DMS153 treated with DMSO at 0.1 percent for 48 hours (cell line): ENCODE measurements at regions not wholly inside any gene's neighbourhood (a gene's known extent, or its start where the extent isn't known, plus 50 kb on each side); places are given as distances from the start of the nearest gene placed in this dataset.
"Not testable (repeated sequence)": the region's sequence is repeated elsewhere in the genome, so short reads cannot be mapped to it uniquely, and the experiment has no call there.

Source experiments
- DNase-seq: peaks from one replicate; lab custom pipeline; 2025; ENCODE audit not compliant: unreplicated experiment; lab: John Stamatoyannopoulos, UW

DNA sequence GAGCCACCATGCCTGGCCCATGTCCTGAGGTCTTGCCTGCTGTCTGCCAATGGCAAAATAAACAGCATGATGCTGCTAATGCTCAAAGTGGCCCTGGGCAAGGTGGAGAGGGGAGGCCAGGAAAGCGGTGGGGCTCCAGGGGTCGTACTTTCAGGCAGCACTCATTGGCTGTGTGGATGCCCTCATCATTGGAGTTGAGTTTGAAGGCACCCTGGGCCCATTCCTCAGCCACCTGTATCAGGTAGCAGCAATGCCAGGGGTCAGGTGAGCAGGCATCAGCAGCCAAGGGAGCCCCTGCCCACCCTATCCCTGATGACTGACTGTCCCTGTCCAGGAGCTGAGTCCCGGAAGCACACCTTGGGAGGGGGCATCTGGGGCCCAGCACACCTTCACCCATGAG, 902.5 kb upstream of the ZNF722 start:
- DNase-seq, result no peak

DNA sequence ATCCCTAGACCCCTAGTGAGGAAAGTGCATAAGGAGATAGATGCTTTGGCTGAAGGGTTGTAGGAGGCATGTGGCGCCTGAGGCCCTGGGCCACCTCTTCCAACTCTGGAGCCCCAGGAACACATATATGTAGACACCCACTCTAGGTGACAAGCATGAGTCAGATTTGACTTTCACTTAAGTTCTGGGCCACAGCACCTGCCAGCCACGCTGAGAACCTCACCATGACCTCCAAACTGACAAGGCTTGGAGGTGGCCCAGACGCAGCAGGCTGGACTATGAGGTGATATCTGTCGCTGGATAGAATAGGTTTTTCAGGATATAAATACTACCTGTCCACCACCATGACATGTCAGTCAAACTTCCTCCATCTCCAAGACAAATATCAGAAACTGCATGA, 894.0 kb upstream of the ZNF722 start:
- no peak for DNase-seq

DNA sequence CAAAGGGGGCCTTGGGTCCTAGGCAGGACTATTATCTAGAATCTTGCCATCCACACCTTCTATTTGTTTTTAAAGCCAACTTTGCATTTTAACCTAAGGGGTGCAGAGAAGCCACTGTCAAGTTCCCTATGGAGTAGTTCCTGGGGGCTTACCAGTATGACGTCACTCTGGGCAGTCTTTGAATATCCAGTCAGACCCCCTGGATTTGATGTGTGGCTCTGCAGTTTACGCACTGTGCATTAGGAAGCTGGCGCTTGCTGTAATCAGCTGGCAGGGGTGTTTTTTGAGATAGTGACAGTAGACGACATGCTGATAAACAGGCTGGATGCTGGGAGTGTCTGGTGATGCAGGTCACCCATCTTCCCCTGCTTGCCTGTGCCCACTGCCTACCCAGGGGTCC, 892.7 kb upstream of the ZNF722 start:
- no peak for DNase-seq

DNA sequence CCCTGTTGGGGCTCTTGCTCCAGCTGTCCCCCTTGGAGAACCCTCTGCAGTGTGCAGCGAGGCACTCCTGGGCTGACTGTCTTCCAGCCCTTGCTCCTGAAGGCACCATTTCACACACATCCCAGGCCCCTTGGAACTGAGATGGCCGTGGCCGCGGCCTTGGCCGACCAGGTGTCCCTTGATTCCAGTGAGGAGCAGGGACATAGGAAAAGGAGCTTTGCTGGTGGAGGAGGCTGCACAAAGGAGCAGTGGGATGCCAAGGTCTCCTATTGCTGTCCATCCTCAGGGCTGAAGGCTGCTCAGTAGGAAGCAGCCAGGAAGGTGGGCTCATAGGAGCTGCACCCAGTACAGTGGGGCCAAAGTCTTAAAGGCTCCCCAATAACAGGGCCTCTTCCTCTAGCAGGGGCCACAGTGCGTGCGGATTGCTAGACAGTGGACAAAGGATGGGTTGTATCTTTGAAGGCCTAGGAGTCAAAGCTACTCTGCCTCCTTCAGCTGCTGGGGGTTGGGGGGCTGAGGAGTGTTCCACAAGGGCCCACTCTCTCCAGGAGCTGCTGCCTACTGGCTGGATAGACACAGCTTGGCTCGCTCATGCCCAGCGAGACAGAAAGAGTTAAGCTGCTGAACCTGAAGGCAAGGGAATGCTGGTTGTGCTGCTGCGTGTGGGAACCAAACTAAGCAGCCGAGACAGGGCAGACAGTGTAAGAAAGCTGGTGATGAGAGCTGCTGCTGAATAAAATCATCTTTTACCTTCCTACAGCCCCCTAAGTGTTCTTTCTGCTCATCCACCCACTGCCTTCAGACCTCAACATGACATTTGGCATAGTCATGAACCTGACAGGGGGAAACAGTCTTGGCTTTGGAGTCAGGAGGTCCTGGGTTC, 891.9 kb upstream of the ZNF722 start:
- no peak for DNase-seq

DNA sequence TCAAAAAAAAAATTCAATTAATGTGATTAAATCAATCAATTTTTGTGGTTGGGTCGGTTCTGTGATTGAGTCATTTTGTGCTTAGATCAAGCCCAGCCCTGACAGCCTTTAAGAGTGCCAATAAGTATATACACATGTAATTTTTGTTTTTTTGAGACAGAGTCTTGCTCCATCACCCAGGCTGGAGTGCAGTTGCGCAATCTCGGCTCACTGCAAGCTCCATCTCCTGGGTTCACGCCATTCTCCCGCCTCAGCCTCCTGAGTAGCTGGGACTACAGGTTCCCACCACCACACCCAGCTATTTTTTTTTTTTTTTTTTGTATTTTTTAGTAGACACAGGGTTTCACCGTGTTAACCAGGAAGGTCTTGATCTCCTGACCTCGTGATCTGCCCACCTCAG, 887.1 kb upstream of the ZNF722 start:
- DNase-seq, result not testable (repeated sequence)

DNA sequence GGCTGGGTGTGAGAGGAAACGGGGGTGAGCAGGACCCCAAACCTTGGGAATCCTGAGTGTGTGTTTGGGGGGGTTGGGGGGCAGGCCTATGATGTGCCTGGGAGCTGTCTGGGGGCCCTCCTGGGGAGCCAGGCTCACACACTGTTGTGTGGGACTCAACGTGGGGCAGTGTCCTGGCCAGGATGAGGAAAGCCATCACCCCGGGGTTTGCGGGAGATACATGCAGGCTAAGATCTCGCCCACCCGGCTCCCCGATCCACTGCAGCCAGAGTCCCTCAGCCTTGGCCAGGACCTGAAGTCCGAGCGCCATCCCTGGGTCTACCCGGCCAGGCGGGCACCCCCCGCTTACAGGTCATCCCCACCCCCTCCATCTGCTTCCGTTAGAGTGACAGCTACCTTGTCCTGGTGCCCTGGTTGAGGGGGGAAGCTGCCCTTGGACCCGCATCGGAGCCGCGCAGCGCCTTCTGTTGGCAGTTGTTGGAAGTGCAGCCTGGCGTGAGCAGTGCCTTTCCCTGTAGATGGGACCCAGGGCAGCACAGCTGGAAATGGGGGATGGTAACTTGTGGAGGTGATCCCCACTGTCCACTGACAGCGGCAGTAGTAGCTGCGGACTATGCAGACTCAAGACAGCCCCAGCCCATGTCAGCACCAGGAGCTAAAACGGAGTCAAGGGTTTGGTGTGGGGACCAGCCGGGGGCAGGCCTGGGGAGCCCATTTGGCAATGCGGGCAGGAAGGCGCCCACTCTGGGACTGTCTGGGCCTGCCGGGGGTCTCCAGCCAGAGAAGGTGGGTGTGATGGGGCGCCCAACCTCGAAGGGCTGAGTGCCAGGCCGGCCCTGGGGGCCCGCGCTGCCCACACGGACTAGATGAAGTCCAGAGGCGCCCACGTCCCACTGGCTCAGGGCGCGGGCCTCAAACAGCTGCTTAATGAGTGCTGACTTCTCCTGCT, 885.6 kb upstream of the ZNF722 start:
- no peak for DNase-seq

DNA sequence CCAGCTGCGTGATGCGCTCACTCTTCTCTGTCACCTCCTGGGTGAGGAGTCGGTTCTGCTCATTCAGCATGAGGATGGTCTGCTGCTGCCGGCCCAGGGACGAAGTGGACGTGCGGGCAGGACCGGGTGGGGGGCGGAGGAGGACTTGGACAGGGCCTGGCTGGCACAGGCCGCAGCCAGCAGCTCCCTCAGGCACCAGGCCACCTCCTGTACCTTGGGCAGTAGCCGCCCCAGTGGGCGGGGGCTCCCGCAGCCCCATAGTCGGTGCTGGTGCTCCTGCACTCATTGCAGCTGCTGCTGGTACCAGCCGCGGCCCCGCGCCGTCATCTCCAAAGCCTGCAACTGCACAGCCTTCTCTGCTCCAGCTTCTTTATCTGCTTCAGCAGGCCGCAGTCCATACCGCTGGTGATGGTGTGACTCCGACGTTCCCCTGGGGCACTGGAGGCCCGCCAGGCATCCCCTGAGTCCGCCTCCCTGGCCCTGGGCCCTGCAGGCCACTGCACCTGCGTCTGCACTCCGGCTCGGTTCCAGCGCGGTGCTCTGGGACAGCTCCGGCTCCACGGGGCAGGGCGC, 884.9 kb upstream of the ZNF722 start:
- no peak for DNase-seq

DNA sequence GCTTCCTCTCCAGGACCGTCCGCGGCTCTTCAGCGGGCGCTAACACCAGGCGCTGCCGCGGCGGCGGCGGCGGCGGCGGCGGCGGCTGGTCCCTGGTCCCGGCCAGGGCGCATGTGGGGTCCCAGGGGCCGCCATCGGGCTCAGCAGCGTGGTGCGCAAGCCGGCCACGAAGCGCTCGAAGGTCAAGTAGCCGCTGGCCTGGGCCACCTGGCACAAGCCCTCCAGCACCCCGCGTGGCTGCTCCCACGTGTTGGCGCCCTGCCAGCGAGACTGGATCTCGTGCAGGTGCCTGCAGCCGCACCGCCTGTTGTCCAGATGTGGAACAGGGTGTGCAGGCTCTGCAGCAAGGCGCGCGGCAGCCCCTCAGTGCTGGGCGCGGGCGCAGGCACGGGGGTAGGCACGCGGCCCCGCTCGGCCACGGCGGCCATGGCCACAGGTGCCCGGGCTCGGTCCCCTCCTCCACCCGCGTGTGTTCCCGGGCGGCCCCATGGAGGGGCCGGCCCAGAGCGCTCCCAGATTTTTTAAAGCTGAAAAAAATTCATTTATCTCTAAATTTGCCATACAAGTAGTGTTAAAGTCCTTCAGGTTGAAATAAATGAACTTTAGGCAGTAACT, 884.2 kb upstream of the ZNF722 start:
- DNase-seq, result no peak
